CD4-positive, alpha-beta T cell treated with Interleukin-12 subunit alpha and Interleukin-12 subunit beta, for 1 hour (primary cell): ENCODE measurements at regions not wholly inside any gene's neighbourhood (a gene's known extent, or its start where the extent isn't known, plus 50 kb on each side); places are given as distances from the start of the nearest gene placed in this dataset.

ENCODE experiments used
- DNase-seq: peaks from one replicate; pipeline ENCODE4 v3.0.0-alpha.2; 2020

- no peak for DNase-seq
These were observed 62.0 kb upstream of the AMZ2 start for GRCh38 chr17:68185820-68186219.

- DNase-seq: no peak
These were observed 57.3 kb upstream of the AMZ2 start for GRCh38 chr17:68190495-68190894.

DNA sequence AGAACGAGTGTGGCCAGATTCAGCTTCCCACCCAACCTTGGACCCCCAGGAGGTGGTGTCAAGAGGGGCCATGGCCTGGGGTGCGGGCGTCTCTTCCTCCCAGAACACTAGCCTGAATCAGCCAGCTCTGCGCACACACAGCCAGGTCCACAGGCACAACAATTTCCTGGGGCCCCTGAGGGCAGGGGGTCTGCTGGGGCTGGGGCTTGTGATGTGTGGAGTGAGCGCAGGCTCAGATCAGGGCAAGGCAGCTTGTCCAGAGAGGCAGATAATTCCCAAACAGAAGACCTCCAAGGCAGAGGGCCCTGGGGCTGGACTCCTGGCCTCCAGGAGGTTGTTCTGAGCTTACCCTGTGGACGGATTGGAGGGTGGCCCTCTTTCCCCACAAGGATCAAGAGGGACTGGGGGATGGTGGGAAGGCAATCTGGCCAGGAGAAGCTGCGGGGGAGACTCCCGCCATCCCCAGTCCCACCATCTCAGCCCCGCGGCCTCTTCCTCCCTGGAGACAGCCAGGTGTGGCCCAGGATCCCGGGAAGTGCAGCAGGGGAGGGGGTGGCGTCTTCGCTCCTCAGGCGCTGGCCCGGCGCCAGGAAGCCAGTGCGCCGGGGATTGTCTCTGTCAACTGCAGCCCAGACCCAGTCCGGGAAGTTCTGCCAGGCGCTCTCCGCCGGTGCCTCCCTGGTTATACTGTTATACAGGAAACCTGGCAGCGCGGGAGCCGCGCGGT is 52.0 kb upstream of the AMZ2 start:
- no peak for DNase-seq

DNA sequence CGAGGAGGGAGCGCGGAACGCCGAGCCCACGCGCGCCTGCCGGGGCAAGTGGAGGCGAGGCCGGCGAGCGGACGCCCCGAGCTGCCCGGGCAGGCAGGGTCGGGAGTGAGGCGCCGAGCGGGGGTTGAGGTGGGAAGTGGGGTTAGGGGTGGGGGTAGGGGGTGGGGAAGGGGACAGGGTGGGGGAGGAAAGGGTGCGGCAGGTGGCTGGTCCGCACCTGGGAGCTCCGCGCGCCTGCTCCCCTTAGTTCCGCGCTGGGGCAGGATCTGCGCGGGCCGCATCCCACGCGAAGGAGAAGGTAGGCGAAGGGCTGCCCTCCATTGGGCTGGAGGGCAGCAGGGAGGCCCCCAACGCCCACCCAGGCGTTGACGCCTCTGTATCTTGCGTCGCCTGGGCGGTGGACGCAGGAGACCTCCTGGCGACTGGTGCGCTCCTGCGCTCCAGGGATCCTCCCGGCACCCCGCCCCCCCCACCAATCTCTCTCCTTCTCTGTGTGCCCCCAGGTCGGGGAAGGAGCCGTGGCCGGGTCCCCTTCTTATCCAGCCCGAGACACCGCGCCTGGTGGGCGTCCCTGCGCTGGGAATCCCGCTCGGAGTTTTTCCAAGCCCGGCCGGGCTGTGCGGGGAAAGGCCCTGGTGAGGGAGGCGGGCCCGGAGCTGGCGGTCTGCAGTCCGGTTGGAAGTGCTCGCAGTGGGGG is 51.3 kb upstream of the AMZ2 start:
- DNase-seq: no peak

- peak; percentile 40 for DNase-seq
These were observed 50.5 kb upstream of the AMZ2 start for GRCh38 chr17:68197091-68197996.

GRCh38 chr17:68197997-68198930 is 49.6 kb upstream of the AMZ2 start:
- no peak for DNase-seq
